ENCODE measurements at regions not wholly inside any gene's neighbourhood (a gene's known extent, or its start where the extent isn't known, plus 50 kb on each side); places are given as distances from the start of the nearest gene placed in this dataset.

GRCh38 chr2:157184161-157184895 is 73.2 kb upstream of the GALNT5 start:
- DNase-seq (ENCODE audit: low read depth) = no peak

DNA sequence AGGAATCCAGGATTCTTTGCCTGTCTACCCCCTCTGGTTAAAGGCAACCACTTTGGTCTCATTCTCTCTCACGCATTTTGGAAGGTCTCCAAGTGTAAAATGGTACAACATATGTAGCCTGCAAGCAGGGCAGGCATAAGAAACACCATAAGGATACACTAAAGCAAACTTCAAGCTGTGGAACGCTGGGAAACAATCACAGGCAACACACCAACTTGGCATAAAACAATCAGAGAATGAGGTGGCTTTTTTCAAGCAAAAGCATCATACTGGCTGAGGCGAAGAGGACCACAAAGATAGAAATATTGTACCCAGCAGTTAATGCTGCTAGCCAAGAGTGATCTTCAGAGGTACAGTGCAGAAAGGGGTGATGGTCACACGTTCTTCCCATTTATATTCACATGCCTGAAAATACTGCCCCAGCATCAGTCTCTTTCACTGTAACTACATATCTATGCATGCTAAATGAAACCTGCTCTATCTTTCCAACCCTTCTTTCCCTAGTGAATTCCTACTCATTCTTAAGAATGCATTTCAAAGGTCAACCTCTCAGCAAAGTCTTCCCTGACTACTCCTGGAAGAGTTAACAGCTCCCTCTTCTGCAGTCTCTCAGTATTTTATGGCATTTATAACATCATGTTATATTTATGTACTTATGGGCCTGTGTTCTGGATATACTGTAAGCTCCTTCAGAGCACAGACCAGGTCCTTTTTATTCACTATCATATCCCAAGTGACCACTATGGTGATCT is 71.9 kb upstream of the GALNT5 start:
- no peak for DNase-seq (ENCODE audit: low read depth)

DNA sequence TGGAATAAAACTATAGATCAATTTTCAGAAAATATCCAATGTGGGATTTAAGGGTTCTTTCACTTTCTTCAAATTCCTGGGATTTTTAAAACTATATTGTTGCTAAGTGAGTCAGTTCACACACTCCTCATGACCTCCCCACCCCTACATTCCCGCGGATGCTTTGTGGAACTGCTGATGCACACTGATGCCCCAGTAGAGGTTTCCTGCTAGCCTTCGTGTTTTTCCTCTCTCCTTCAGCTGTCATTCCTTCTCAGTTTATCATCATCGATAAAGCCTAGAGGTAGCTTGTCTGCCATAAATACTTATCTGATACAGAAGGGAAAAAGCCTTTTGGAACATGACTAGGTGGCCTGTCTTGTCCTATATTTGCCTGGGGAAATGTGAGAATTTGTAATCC is 67.4 kb upstream of the GALNT5 start:
- DNase-seq (ENCODE audit: low read depth) = peak; percentile 40

DNA sequence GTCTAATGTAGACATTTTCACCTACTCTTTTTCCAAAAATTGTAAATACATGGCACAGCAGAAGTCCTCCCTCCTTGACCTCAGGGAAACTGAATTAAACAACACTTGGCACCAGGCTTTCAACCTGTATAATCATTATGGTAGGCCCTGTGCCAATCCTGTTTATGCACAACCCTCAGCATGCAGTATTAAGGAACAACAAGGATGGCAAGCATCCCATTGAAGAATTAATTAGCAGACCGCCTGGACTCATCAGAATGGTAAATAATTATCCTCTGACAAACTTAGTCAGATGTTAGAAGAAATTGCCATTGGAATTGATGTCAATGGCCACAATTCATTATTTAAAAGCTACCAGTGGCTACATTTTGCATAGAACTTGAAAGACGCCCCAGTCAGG is 66.3 kb upstream of the GALNT5 start:
- no peak for DNase-seq (ENCODE audit: low read depth)

DNA sequence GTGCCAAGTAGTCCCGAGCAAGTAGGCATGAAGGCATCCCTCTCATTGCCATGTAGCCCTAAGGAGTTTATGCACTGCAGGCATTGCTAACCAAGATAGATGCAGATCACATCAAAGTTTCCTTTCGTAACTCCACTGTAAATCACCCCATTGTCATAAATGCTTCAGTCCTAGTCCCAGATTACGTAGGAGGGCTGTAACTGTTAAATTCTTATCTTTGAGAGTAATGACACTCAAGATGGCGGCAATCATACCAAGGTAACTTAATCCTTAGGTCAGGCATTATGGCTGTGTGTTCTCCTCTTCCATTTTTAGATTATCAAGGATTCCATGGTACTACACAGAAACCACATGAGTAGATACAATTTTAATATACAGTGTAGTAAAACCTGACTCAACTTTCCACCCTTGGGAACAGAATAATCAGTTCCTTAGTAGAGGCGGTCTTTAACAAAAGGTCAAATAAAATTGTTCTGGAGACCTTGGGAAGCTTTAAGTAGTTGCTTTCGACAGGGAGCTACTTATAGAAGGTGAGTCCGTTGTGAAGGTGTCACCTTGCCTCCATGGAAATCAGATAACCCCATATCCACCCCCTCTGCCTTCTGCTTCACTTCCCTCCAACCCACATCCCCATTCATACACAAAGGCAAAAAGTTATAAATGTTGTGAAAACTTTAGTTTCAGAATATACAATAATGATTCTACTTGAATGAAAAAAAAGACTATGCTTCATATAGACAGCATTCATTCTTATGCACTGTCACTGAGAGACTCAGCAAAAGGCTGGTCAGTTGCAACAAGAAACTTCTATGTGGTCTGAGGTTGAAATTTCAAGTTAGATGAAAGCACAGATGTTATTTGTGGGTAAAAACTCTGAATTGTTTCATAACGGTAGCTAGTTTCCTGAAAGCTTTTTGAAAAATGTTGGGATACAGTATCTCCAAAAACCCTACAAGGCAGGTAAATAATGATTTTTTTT is 64.8 kb upstream of the GALNT5 start:
- no peak for DNase-seq (ENCODE audit: low read depth)

DNA sequence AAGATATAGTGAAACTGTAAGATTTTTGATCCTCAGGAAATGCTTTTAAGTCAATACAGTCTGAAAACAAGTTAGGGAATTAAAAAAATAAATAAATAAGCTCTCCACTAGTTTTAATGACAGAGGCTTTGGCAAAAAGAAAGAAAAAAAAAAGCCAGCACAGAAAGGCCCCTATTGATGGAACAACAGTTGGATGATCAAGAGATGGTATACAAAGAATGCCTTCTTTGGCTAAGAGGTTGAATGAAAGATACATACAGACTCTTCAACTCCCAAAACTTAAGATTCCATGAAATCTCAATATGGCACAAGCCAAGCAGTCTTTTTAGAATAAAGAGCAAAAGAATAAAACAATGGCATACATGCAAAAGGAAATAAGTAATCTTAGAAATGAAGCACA is 64.0 kb upstream of the GALNT5 start:
- no peak for DNase-seq (ENCODE audit: low read depth)

- DNase-seq (ENCODE audit: low read depth) = peak; percentile 54
Observed at GRCh38 chr2:157194097-157194688, 63.3 kb upstream of the GALNT5 start.

DNA sequence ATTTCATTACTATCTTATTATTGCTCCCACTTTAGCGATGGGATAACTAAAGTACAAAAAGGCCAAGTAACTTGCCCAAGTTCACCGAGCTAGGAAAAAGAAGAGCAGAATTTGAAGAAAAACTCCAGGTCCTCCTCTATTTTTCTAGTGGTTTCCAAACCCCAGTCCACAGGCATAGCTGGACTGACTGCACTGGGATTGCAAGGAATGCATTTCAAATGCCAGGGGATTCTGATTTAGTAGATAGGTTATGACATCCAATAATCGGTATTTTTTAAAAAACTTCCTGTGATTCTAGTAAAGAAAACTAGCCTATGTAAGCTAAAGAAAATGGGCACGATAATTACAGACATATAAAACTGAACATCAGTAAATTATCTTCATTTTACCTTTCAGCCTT is 62.7 kb upstream of the GALNT5 start:
- no peak for DNase-seq (ENCODE audit: low read depth)

GRCh38 chr2:157196956-157197355 is 60.5 kb upstream of the GALNT5 start:
- no peak for DNase-seq (ENCODE audit: low read depth)

- DNase-seq (ENCODE audit: low read depth) = no peak
Observed at GRCh38 chr2:157197848-157198247, 59.7 kb upstream of the GALNT5 start.

DNA sequence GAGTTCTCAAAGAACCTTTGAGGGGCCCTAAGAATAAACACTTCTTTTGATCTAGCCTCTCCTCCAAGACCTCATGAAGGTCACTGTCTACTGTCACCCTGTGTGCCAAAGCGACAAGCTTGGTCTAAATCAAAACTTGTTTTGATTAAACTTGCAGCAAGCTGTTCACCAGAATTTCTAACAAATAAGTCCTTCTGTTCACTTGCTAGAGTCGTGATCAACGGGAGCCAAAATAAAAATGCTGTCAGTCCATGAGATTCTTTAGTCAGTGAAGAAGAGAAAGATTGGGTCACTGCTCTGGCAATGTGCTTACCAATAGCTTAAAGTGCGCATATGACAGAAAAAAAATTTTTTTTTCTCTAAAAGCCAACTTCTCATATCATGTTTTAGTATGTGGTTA is 53.9 kb upstream of the GALNT5 start:
- no peak for DNase-seq (ENCODE audit: low read depth)

- DNase-seq (ENCODE audit: low read depth) = no peak
Observed at GRCh38 chr2:157204401-157204800, 53.1 kb upstream of the GALNT5 start.

GRCh38 chr2:157206916-157207315 is 50.6 kb upstream of the GALNT5 start:
- DNase-seq (ENCODE audit: low read depth) = no peak
